ENCODE measurements at regions not wholly inside any gene's neighbourhood (a gene's known extent, or its start where the extent isn't known, plus 50 kb on each side); places are given as distances from the start of the nearest gene placed in this dataset.

- Histone ChIP-seq H3K9me3 (ENCODE audit: low read length) (no peaks in the 10 kb centered on the region), H3K27me3 (ENCODE audit: insufficient read depth, low read length) (no peaks in the 10 kb centered on the region), H3K4me1 (ENCODE audit: insufficient read depth, low read length) (peaks cover 25% of the 10 kb centered on the region), H3K36me3 (ENCODE audit: insufficient read depth, low read length) (no peaks in the 10 kb centered on the region), H2AFZ (ENCODE audit: low read depth, low read length) (no peak overlapping the region), H3K4me3 (ENCODE audit: low read length) (no peak overlapping the region)
Observed at GRCh38 chr19:30679153-30679702, 307.0 kb downstream of the ZNF536 start.

- H3K4me1 ChIP-seq (ENCODE audit: insufficient read depth, low read length): peaks cover 18% of the 10 kb centered on the region
- H2AFZ ChIP-seq (ENCODE audit: low read depth, low read length): no peak overlapping the region
- H3K4me3 ChIP-seq (ENCODE audit: low read length): no peak overlapping the region
- no peaks in the 10 kb centered on the region for H3K36me3 ChIP-seq (ENCODE audit: insufficient read depth, low read length)
- no peaks in the 10 kb centered on the region for H3K9me3 ChIP-seq (ENCODE audit: low read length)
- H3K27me3 ChIP-seq (ENCODE audit: insufficient read depth, low read length): no peaks in the 10 kb centered on the region
Observed at GRCh38 chr19:30678168-30678567, 306.0 kb downstream of the ZNF536 start.

GRCh38 chr19:30677702-30678101 is 305.5 kb downstream of the ZNF536 start:
- Histone ChIP-seq H2AFZ (ENCODE audit: low read depth, low read length) (no peak overlapping the region), H3K27me3 (ENCODE audit: insufficient read depth, low read length) (no peaks in the 10 kb centered on the region), H3K9me3 (ENCODE audit: low read length) (no peaks in the 10 kb centered on the region), H3K4me1 (ENCODE audit: insufficient read depth, low read length) (peaks cover 14% of the 10 kb centered on the region), H3K36me3 (ENCODE audit: insufficient read depth, low read length) (no peaks in the 10 kb centered on the region), H3K4me3 (ENCODE audit: low read length) (no peak overlapping the region)

DNA sequence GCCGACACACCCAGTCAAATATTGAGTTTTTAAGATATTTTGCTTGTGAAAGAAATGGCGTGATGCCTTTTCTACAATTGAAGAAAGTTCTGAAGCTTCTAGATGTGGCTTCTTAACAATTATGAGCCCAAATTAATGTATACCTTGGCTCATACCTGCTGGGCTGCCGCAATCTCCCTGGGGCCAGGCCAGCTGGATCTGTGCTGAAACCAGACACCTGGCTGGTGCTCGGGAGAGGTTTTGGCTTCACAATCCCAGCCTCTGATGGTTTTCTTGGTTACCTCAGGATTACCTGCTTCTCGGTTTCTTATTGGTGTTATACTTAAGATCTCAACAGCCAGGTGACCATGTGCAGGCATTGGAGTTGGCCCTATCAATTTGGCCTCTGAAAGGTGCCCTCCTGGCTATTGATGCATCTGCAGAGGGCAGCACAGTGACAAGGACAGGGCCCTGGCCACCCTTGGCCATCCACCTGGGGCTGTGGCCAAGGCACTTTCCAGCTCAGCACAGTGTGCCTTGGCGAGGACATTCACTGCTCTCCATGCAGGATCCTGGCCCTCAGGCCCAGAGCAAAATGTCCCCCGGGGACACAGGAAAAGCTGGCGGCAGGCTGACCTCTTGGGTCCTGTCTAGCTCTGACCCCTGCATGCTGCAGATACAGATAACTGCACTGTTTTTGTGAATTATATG is 305.0 kb downstream of the ZNF536 start:
- Histone ChIP-seq H3K9me3 (ENCODE audit: low read length) (no peaks in the 10 kb centered on the region), H3K4me1 (ENCODE audit: insufficient read depth, low read length) (peaks cover 8% of the 10 kb centered on the region), H3K27me3 (ENCODE audit: insufficient read depth, low read length) (no peaks in the 10 kb centered on the region), H3K4me3 (ENCODE audit: low read length) (no peak overlapping the region), H3K36me3 (ENCODE audit: insufficient read depth, low read length) (no peaks in the 10 kb centered on the region), H2AFZ (ENCODE audit: low read depth, low read length) (no peak overlapping the region)

- H2AFZ ChIP-seq (ENCODE audit: low read depth, low read length): no peak overlapping the region
- no peaks in the 10 kb centered on the region for H3K9me3 ChIP-seq (ENCODE audit: low read length)
- no peak overlapping the region for H3K4me3 ChIP-seq (ENCODE audit: low read length)
- H3K27me3 ChIP-seq (ENCODE audit: insufficient read depth, low read length): no peaks in the 10 kb centered on the region
- peaks cover 2% of the 10 kb centered on the region for H3K4me1 ChIP-seq (ENCODE audit: insufficient read depth, low read length)
- H3K36me3 ChIP-seq (ENCODE audit: insufficient read depth, low read length): no peaks in the 10 kb centered on the region
Observed at GRCh38 chr19:30675086-30675485, 302.9 kb downstream of the ZNF536 start.

- Histone ChIP-seq H3K4me1 (ENCODE audit: insufficient read depth, low read length) (peaks cover 2% of the 10 kb centered on the region), H3K9me3 (ENCODE audit: low read length) (no peaks in the 10 kb centered on the region), H3K36me3 (ENCODE audit: insufficient read depth, low read length) (no peaks in the 10 kb centered on the region), H3K4me3 (ENCODE audit: low read length) (no peak overlapping the region), H3K27me3 (ENCODE audit: insufficient read depth, low read length) (no peaks in the 10 kb centered on the region), H2AFZ (ENCODE audit: low read depth, low read length) (no peak overlapping the region)
Observed at GRCh38 chr19:30674656-30675055, 302.5 kb downstream of the ZNF536 start.

DNA sequence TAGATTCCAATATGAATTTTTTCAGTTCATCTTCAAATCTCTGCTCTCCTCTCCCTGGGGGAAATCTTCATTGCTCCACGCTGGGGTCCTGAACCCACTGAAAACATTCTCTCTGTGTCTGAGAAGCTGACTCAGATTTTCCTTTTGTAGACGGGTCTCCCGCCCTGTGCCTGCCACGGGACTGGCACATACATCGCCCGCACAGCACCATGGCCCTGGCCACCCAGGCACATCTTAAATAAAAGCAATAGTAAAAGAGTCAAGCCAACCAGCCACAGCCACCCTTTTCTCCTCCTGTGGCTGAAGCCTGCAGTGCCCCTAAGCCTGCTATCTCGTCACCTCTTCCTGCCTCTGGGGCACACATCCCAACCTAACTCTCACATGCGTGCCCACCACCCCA is 301.2 kb downstream of the ZNF536 start:
- no peaks in the 10 kb centered on the region for H3K36me3 ChIP-seq (ENCODE audit: insufficient read depth, low read length)
- H3K4me1 ChIP-seq (ENCODE audit: insufficient read depth, low read length): peaks cover 4% of the 10 kb centered on the region
- H2AFZ ChIP-seq (ENCODE audit: low read depth, low read length): no peak overlapping the region
- H3K9me3 ChIP-seq (ENCODE audit: low read length): no peaks in the 10 kb centered on the region
- no peak overlapping the region for H3K4me3 ChIP-seq (ENCODE audit: low read length)
- H3K27me3 ChIP-seq (ENCODE audit: insufficient read depth, low read length): no peaks in the 10 kb centered on the region

DNA sequence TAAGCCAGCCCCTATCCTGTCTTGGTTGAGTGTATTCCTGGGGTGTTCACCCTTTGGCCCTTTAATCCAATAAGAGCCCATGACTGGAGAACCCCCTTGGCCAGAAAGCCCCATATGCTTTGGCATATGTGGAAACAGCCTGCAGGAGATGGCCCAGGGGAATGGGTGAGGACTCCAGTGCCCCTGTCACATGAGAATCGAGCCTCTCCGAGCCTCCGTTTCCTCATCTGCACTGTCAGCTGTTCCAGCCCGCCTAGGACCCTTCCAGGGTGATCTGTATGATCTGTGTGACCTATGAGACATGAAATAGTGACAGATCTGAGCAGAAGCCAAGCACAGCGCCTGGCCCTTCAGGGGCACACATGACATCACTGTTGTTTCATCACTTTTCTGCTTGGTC is 300.7 kb downstream of the ZNF536 start:
- Histone ChIP-seq H3K4me1 (ENCODE audit: insufficient read depth, low read length) (peaks cover 4% of the 10 kb centered on the region), H2AFZ (ENCODE audit: low read depth, low read length) (no peak overlapping the region), H3K4me3 (ENCODE audit: low read length) (no peak overlapping the region), H3K9me3 (ENCODE audit: low read length) (no peaks in the 10 kb centered on the region), H3K36me3 (ENCODE audit: insufficient read depth, low read length) (no peaks in the 10 kb centered on the region), H3K27me3 (ENCODE audit: insufficient read depth, low read length) (no peaks in the 10 kb centered on the region)

- H2AFZ ChIP-seq (ENCODE audit: low read depth, low read length): no peak overlapping the region
- H3K4me3 ChIP-seq (ENCODE audit: low read length): no peak overlapping the region
- no peaks in the 10 kb centered on the region for H3K9me3 ChIP-seq (ENCODE audit: low read length)
- H3K27me3 ChIP-seq (ENCODE audit: insufficient read depth, low read length): no peaks in the 10 kb centered on the region
- no peaks in the 10 kb centered on the region for H3K36me3 ChIP-seq (ENCODE audit: insufficient read depth, low read length)
- peaks cover 4% of the 10 kb centered on the region for H3K4me1 ChIP-seq (ENCODE audit: insufficient read depth, low read length)
Observed at GRCh38 chr19:30671622-30672051, 299.5 kb downstream of the ZNF536 start.

DNA sequence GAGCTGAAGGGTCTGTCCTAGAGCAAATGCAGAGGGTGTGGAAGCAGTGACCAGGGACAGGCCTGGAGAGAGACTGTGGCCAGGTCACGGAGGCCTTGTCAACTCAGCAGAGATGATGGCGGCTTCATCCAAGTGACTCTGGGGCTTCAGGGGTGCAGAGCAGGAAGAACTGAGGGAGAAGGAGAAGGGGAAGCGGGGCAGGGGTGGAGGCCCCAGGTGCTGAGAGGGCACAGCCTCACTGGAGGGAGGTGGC is 299.1 kb downstream of the ZNF536 start:
- no peaks in the 10 kb centered on the region for H3K36me3 ChIP-seq (ENCODE audit: insufficient read depth, low read length)
- no peak overlapping the region for H2AFZ ChIP-seq (ENCODE audit: low read depth, low read length)
- peaks cover 4% of the 10 kb centered on the region for H3K4me1 ChIP-seq (ENCODE audit: insufficient read depth, low read length)
- no peaks in the 10 kb centered on the region for H3K9me3 ChIP-seq (ENCODE audit: low read length)
- H3K4me3 ChIP-seq (ENCODE audit: low read length): no peak overlapping the region
- no peaks in the 10 kb centered on the region for H3K27me3 ChIP-seq (ENCODE audit: insufficient read depth, low read length)

- no peak overlapping the region for H2AFZ ChIP-seq (ENCODE audit: low read depth, low read length)
- no peaks in the 10 kb centered on the region for H3K27me3 ChIP-seq (ENCODE audit: insufficient read depth, low read length)
- peaks cover 4% of the 10 kb centered on the region for H3K4me1 ChIP-seq (ENCODE audit: insufficient read depth, low read length)
- H3K36me3 ChIP-seq (ENCODE audit: insufficient read depth, low read length): no peaks in the 10 kb centered on the region
- no peak overlapping the region for H3K4me3 ChIP-seq (ENCODE audit: low read length)
- H3K9me3 ChIP-seq (ENCODE audit: low read length): no peaks in the 10 kb centered on the region
Observed at GRCh38 chr19:30670562-30671366, 298.6 kb downstream of the ZNF536 start.

GRCh38 chr19:30670011-30670329 is 297.8 kb downstream of the ZNF536 start:
- Histone ChIP-seq H3K27me3 (ENCODE audit: insufficient read depth, low read length) (no peaks in the 10 kb centered on the region), H3K4me3 (ENCODE audit: low read length) (no peak overlapping the region)

DNA sequence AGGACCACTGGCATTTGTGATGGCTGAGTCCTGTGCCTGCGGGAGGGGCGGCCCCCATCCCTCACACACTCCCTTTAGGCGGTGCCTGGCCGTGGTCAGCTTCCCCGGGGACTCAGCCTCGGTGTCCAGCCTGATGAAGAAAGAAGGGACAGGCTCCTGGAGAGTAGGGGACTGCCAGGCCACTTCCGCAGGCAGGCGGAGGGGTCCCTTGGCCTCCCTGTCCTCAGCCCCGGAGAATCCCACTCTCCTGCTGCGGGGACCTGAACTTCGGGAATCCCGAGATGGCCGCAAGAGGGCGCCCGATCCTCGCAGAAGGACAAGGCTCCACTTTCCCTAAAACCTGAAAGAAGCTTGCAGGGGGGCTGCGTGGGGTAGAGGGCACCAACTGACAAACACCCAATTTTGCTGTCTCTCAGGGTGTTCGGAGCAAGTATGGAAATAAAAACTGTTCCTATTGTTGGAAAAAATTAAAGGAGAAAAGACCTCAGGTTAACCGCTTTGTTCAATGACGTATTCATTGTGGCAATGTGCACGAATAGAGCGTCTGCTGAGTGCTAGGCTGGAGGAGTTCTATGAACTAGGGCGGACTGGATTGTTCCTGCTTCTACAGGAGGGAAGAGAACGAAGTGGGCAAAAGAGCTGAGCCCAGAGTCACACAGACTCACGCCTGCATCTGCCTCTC is 297.3 kb downstream of the ZNF536 start:
- Histone ChIP-seq H3K4me1 (ENCODE audit: insufficient read depth, low read length) (peaks cover 7% of the 10 kb centered on the region), H3K36me3 (ENCODE audit: insufficient read depth, low read length) (no peaks in the 10 kb centered on the region), H3K4me3 (ENCODE audit: low read length) (no peak overlapping the region), H3K27me3 (ENCODE audit: insufficient read depth, low read length) (no peaks in the 10 kb centered on the region), H2AFZ (ENCODE audit: low read depth, low read length) (no peak overlapping the region), H3K9me3 (ENCODE audit: low read length) (no peaks in the 10 kb centered on the region)

More at GRCh38 chr19:30670011-30670329, 297.8 kb downstream of the ZNF536 start:
- H3K36me3 ChIP-seq (ENCODE audit: insufficient read depth, low read length): no peaks in the 10 kb centered on the region
- H3K4me1 ChIP-seq (ENCODE audit: insufficient read depth, low read length): peaks cover 4% of the 10 kb centered on the region
- H2AFZ ChIP-seq (ENCODE audit: low read depth, low read length): no peak overlapping the region
- H3K9me3 ChIP-seq (ENCODE audit: low read length): no peaks in the 10 kb centered on the region
